ENCODE measurements at regions not wholly inside any gene's neighbourhood (a gene's known extent, or its start where the extent isn't known, plus 50 kb on each side); places are given as distances from the start of the nearest gene placed in this dataset.

GRCh38 chr18:68623342-68623741 lies 91.6 kb downstream of the TMX3 start:
- TF ChIP-seq, protein P1, sequence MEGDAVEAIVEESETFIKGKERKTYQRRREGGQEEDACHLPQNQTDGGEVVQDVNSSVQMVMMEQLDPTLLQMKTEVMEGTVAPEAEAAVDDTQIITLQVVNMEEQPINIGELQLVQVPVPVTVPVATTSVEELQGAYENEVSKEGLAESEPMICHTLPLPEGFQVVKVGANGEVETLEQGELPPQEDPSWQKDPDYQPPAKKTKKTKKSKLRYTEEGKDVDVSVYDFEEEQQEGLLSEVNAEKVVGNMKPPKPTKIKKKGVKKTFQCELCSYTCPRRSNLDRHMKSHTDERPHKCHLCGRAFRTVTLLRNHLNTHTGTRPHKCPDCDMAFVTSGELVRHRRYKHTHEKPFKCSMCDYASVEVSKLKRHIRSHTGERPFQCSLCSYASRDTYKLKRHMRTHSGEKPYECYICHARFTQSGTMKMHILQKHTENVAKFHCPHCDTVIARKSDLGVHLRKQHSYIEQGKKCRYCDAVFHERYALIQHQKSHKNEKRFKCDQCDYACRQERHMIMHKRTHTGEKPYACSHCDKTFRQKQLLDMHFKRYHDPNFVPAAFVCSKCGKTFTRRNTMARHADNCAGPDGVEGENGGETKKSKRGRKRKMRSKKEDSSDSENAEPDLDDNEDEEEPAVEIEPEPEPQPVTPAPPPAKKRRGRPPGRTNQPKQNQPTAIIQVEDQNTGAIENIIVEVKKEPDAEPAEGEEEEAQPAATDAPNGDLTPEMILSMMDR (IDR thresholded peaks at IDR 0.05; ENCODE audit: control extremely low read depth in 1 of 3, insufficient read depth in 1 of 3, low read depth in 1 of 3, low read length in 3 of 3) = peak; percentile 41 to 75 (median 69)
- TF ChIP-seq EZH2 (IDR thresholded peaks at IDR 0.05; ENCODE audit: low read depth, low read length, severe bottlenecking) (no peak), POLR2A (IDR thresholded peaks at IDR 0.05; ENCODE audit: control extremely low read depth in 1 of 2, low read depth in 2 of 2, low read length in 2 of 2) (no peak), BACH1 (IDR thresholded peaks at IDR 0.05; ENCODE audit: low read length) (no peak), GABPA (IDR thresholded peaks at IDR 0.05; ENCODE audit: borderline replicate concordance, insufficient read depth, low read length) (no peak), HDAC2 (IDR thresholded peaks at IDR 0.05; ENCODE audit: borderline replicate concordance in 1 of 2, low read depth in 2 of 2, low read length in 2 of 2) (no peak), CBX8 (IDR thresholded peaks at IDR 0.05; ENCODE audit: borderline replicate concordance, low read depth, low read length) (no peak), POLR2AphosphoS5 (IDR thresholded peaks at IDR 0.05; ENCODE audit: low read depth, low read length) (no peak), SP1 (IDR thresholded peaks at IDR 0.05; ENCODE audit: low read depth, low read length) (no peak), TAF1 (IDR thresholded peaks at IDR 0.05; ENCODE audit: low read depth, low read length) (no peak), BCL11A (IDR thresholded peaks at IDR 0.05; ENCODE audit: low read depth in 2 of 2, low read length in 2 of 2) (no peak), ZNF274 (IDR thresholded peaks at IDR 0.05; ENCODE audit: borderline replicate concordance, extremely low read depth, low read length) (no peak), SIN3A (conservative IDR thresholded peaks at IDR 0.05 in 1 of 2, IDR thresholded peaks at IDR 0.05 in 1 of 2; ENCODE audit: low read depth in 1 of 2, low read length in 2 of 2) (no peak)
- TF ChIP-seq, protein P2, sequence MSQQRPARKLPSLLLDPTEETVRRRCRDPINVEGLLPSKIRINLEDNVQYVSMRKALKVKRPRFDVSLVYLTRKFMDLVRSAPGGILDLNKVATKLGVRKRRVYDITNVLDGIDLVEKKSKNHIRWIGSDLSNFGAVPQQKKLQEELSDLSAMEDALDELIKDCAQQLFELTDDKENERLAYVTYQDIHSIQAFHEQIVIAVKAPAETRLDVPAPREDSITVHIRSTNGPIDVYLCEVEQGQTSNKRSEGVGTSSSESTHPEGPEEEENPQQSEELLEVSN (IDR thresholded peaks at IDR 0.05) = no peak
